RWPE2 (cell line): ENCODE measurements at regions not wholly inside any gene's neighbourhood (a gene's known extent, or its start where the extent isn't known, plus 50 kb on each side); places are given as distances from the start of the nearest gene placed in this dataset.
A peak's percentile ranks its signal among the peaks of the same experiment; 100 is the strongest.

ENCODE experiments used
- ATAC-seq: fragments of 200-7000 bp; cut with Tn5 transposase; 3 replicates; pipeline ENCODE4 v1.9.1; 2021; ENCODE audit warnings: low read depth
- DNase-seq: peaks from one replicate; pipeline ENCODE4 v3.0.0-alpha.2; 2020; ENCODE audit warnings: low spot score
- H3K27ac ChIP-seq: fragments of 450-650 bp; 2 replicates; pipeline ENCODE4 v1.5.1; 2017; ENCODE audit warnings: mild to moderate bottlenecking; ENCODE audit not compliant: poor library complexity, severe bottlenecking
- H3K27me3 ChIP-seq: fragments of 250-450 bp; sonication (Bioruptor Pico); 2 replicates; pipeline ENCODE4 v1.5.1; 2021; ENCODE audit warnings: mild to moderate bottlenecking, moderate library complexity; ENCODE audit not compliant: insufficient read depth, poor library complexity, severe bottlenecking
- H3K36me3 ChIP-seq: fragments of 250-450 bp; sonication (Bioruptor Pico); 2 replicates; pipeline ENCODE4 v1.5.1; 2020; ENCODE audit warnings: low read depth, mild to moderate bottlenecking, moderate library complexity
- H3K4me1 ChIP-seq: fragments of 250-450 bp; sonication (Bioruptor Pico); 2 replicates; pipeline ENCODE4 v1.5.1; 2021; ENCODE audit warnings: mild to moderate bottlenecking, moderate library complexity; ENCODE audit not compliant: insufficient read depth, poor library complexity, severe bottlenecking
- H3K4me3 ChIP-seq: fragments of 250-450 bp; sonication (Bioruptor Pico); 2 replicates; pipeline ENCODE4 v1.5.1; 2021; ENCODE audit warnings: mild to moderate bottlenecking, moderate library complexity; ENCODE audit not compliant: severe bottlenecking
- H3K9me3 ChIP-seq: fragments of 250-450 bp; sonication (Bioruptor Pico); 2 replicates; pipeline ENCODE4 v1.5.1; 2021; ENCODE audit warnings: mild to moderate bottlenecking, moderate library complexity; ENCODE audit not compliant: severe bottlenecking
- CTCF ChIP-seq: fragments of 450-650 bp; IDR thresholded peaks from one replicate; pipeline ENCODE4 v1.5.1; 2017; ENCODE audit warnings: mild to moderate bottlenecking, moderate library complexity; ENCODE audit not compliant: poor library complexity, severe bottlenecking

- Histone ChIP-seq H3K4me3 (peak overlapping the region; percentile 27), H3K9me3 (no peaks in the 10 kb centered on the region), H3K36me3 (no peaks in the 10 kb centered on the region), H3K27ac (no peak overlapping the region), H3K4me1 (peaks cover 19% of the 10 kb centered on the region), H3K27me3 (peaks cover 3% of the 10 kb centered on the region)
- no peak for ATAC-seq
- DNase-seq = no peak
- no peak for TF ChIP-seq CTCF
These were observed 101.2 kb downstream of the ESM1 start for GRCh38 chr5:54884195-54884536.

GRCh38 chr5:54883374-54884194 lies 101.8 kb downstream of the ESM1 start:
- ATAC-seq = peak; percentile 74
- DNase-seq = no peak
- Histone ChIP-seq H3K4me1 (peaks cover 19% of the 10 kb centered on the region), H3K27ac (no peak overlapping the region), H3K4me3 (peak overlapping the region; percentile 27), H3K36me3 (no peaks in the 10 kb centered on the region), H3K27me3 (peaks cover 3% of the 10 kb centered on the region), H3K9me3 (no peaks in the 10 kb centered on the region)
- no peak for TF ChIP-seq CTCF

- H3K4me1 ChIP-seq = peaks cover 19% of the 10 kb centered on the region
- no peak for TF ChIP-seq CTCF
- no peaks in the 10 kb centered on the region for H3K9me3 ChIP-seq
- DNase-seq (no peak), ATAC-seq (no peak)
- H3K27ac ChIP-seq = no peak overlapping the region
- no peak overlapping the region for H3K4me3 ChIP-seq
- peaks cover 3% of the 10 kb centered on the region for H3K27me3 ChIP-seq
- H3K36me3 ChIP-seq = no peaks in the 10 kb centered on the region
These were observed 102.6 kb downstream of the ESM1 start for GRCh38 chr5:54882841-54883240.

- Histone ChIP-seq H3K27me3 (peaks cover 3% of the 10 kb centered on the region), H3K27ac (peak overlapping the region; percentile 26), H3K9me3 (no peaks in the 10 kb centered on the region), H3K4me3 (no peak overlapping the region), H3K4me1 (peaks cover 19% of the 10 kb centered on the region), H3K36me3 (no peaks in the 10 kb centered on the region)
- no peak for DNase-seq
- peak; percentile 28; the same call in 1 of the 3 replicates for ATAC-seq
- TF ChIP-seq CTCF = no peak
These were observed 103.3 kb downstream of the ESM1 start for GRCh38 chr5:54882101-54882500.
